ENCODE measurements at regions not wholly inside any gene's neighbourhood (a gene's known extent, or its start where the extent isn't known, plus 50 kb on each side); places are given as distances from the start of the nearest gene placed in this dataset.
"Not testable (repeated sequence)": the region's sequence is repeated elsewhere in the genome, so short reads cannot be mapped to it uniquely, and the experiment has no call there.

DNA sequence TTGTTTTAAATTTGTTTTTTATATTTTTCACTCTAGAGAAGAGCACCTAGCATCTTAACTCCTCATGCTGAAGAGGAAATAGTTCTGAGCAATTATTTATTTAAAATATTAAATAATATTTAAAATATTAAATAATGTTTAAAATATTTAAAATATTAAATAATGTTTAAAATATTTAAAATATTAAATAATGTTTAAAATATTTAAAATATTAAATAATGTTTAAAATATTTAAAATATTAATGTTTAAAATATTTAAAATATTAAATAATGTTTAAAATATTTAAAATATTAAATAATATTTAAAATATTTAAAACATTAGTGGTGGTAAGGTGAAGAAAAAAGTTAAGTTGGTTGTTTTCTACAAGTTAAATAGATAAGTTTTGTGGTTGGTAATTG, 147.6 kb upstream of the FERMT1 start:
- TF ChIP-seq, protein P1, sequence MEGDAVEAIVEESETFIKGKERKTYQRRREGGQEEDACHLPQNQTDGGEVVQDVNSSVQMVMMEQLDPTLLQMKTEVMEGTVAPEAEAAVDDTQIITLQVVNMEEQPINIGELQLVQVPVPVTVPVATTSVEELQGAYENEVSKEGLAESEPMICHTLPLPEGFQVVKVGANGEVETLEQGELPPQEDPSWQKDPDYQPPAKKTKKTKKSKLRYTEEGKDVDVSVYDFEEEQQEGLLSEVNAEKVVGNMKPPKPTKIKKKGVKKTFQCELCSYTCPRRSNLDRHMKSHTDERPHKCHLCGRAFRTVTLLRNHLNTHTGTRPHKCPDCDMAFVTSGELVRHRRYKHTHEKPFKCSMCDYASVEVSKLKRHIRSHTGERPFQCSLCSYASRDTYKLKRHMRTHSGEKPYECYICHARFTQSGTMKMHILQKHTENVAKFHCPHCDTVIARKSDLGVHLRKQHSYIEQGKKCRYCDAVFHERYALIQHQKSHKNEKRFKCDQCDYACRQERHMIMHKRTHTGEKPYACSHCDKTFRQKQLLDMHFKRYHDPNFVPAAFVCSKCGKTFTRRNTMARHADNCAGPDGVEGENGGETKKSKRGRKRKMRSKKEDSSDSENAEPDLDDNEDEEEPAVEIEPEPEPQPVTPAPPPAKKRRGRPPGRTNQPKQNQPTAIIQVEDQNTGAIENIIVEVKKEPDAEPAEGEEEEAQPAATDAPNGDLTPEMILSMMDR (IDR thresholded peaks at IDR 0.05) = not testable (repeated sequence)
- not testable (repeated sequence) for TF ChIP-seq POLR2A, POLR2AphosphoS5 (IDR thresholded peaks at IDR 0.05)

Data from suprapubic skin (tissue), 4 donors.